Keratinocyte (primary cell): ENCODE measurements at regions not wholly inside any gene's neighbourhood (a gene's known extent, or its start where the extent isn't known, plus 50 kb on each side); places are given as distances from the start of the nearest gene placed in this dataset.

ENCODE experiments used
- DNase-seq: peaks from one replicate; pipeline ENCODE4 v3.0.0-alpha.2; 2011; ENCODE audit warnings: low read depth, missing footprints, low spot score
- FAIRE-seq: peaks from 2 replicates; lab custom pipeline; 2011; peaks lifted over from hg19 to GRCh38; lab: Jason Lieb, UNC
- H2AFZ ChIP-seq: 2 replicates; pipeline ENCODE4 v1.6.0; 2012; ENCODE audit warnings: low read length, control low read depth, inconsistent platforms; ENCODE audit not compliant: control insufficient read depth
- H3K27ac ChIP-seq: 2 replicates; pipeline ENCODE4 v1.5.1; 2011; ENCODE audit warnings: low read length; ENCODE audit not compliant: control insufficient read depth, insufficient read depth
- H3K27me3 ChIP-seq: 3 replicates; pipeline ENCODE4 v1.6.0; 2011; ENCODE audit warnings: low read length; ENCODE audit not compliant: control insufficient read depth, insufficient read depth; ENCODE audit errors: extremely low read depth
- H3K36me3 ChIP-seq, 2 experiments: 2 replicates in 1 of 2; 3 replicates in 1 of 2; pipeline ENCODE4 v1.5.1; 2011; ENCODE audit warnings: low read length in 2 of 2, mild to moderate bottlenecking in 1 of 2; ENCODE audit not compliant: control insufficient read depth in 2 of 2, insufficient read depth in 2 of 2; ENCODE audit errors: extremely low read depth in 1 of 2
- H3K4me1 ChIP-seq: 3 replicates; pipeline ENCODE4 v1.5.1; 2011; ENCODE audit warnings: low read length; ENCODE audit not compliant: control insufficient read depth, insufficient read depth; ENCODE audit errors: extremely low read depth
- H3K4me2 ChIP-seq: 3 replicates; pipeline ENCODE4 v1.6.0; 2011; ENCODE audit warnings: low read depth, low read length; ENCODE audit not compliant: control insufficient read depth, insufficient read depth; ENCODE audit errors: extremely low read depth
- H3K4me3 ChIP-seq, 3 experiments: fragments of 200-600 bp in 1 of 3; sonication (generic) in 1 of 3; 2 replicates in 2 of 3; 3 replicates in 1 of 3; pipeline ENCODE4 v1.5.1; 2011 to 2016; ENCODE audit warnings: low read length in 3 of 3, mild to moderate bottlenecking in 3 of 3, control low read depth in 2 of 3, inconsistent platforms in 1 of 3, low read depth in 1 of 3, mixed read lengths in 1 of 3, mixed run types in 1 of 3, moderate library complexity in 1 of 3; ENCODE audit not compliant: control insufficient read depth in 2 of 3, insufficient read depth in 2 of 3; ENCODE audit errors: extremely low read depth in 1 of 3
- H3K79me2 ChIP-seq: 2 replicates; pipeline ENCODE4 v1.6.0; 2012; ENCODE audit warnings: low read length; ENCODE audit not compliant: control insufficient read depth, insufficient read depth
- H3K9ac ChIP-seq: 3 replicates; pipeline ENCODE4 v1.6.0; 2011; ENCODE audit warnings: low read length; ENCODE audit not compliant: control insufficient read depth, insufficient read depth; ENCODE audit errors: extremely low read depth
- H3K9me1 ChIP-seq: 3 replicates; pipeline ENCODE4 v1.6.0; 2011; ENCODE audit warnings: low read length; ENCODE audit not compliant: control insufficient read depth, insufficient read depth; ENCODE audit errors: extremely low read depth
- H3K9me3 ChIP-seq: 2 replicates; pipeline ENCODE4 v1.5.1; 2012; ENCODE audit warnings: low read depth, low read length; ENCODE audit not compliant: control insufficient read depth
- H4K20me1 ChIP-seq: 3 replicates; pipeline ENCODE4 v1.6.0; 2011; ENCODE audit warnings: low read length; ENCODE audit not compliant: control insufficient read depth, insufficient read depth; ENCODE audit errors: extremely low read depth
- CTCF ChIP-seq, 3 experiments: IDR thresholded peaks in 1 of 3; conservative IDR thresholded peaks in 1 of 3; optimal IDR thresholded peaks in 1 of 3; 2 replicates in 2 of 3; 3 replicates in 1 of 3; pipeline versions ENCODE3 to v1.5.1; 2011; ENCODE audit warnings: low read length in 3 of 3, mild to moderate bottlenecking in 3 of 3, moderate library complexity in 2 of 3, control low read depth in 1 of 3, inconsistent platforms in 1 of 3; ENCODE audit not compliant: insufficient read depth in 2 of 3; ENCODE audit errors: extremely low read depth in 1 of 3
- EZH2 ChIP-seq: IDR thresholded peaks from one replicate; pipeline ENCODE4 v1.6.1; 2012; ENCODE audit warnings: inconsistent platforms, mild to moderate bottlenecking, low read length, moderate library complexity
- dilution Hi-C: fragments of 300-500 bp; cut with MboI; formaldehyde crosslinking; loops from one replicate; pipeline ENCODE4 v1.7.0; 2020; ENCODE audit warnings: low sequenced_read_pairs; ENCODE audit not compliant: extremely low pct_ligation_motif_present

- H3K4me2 ChIP-seq = peak overlapping the region; percentile 41
- peak overlapping the region; percentile 45 for H3K27ac ChIP-seq
- H3K79me2 ChIP-seq = no peaks in the 10 kb centered on the region
- dilution Hi-C loops = no loop called here
- peak; percentile 40 for DNase-seq
- peaks cover 13% of the 10 kb centered on the region for H3K4me1 ChIP-seq
- TF ChIP-seq EZH2 (no peak), CTCF (optimal IDR thresholded peaks at IDR 0.05 in 1 of 3, IDR thresholded peaks at IDR 0.05 in 1 of 3, conservative IDR thresholded peaks at IDR 0.05 in 1 of 3; ENCODE audit: extremely low read depth in 1 of 3, insufficient read depth in 2 of 3, low read length in 3 of 3) (no peak)
- H3K9ac ChIP-seq = no peak overlapping the region
- H3K36me3 ChIP-seq = no peaks in the 10 kb centered on the region
- peak; percentile 99 for FAIRE-seq
- no peaks in the 10 kb centered on the region for H3K27me3 ChIP-seq
- H3K4me3 ChIP-seq = no peak overlapping the region
- no peaks in the 10 kb centered on the region for H4K20me1 ChIP-seq
- H2AFZ ChIP-seq = peak overlapping the region; percentile 18
- no peaks in the 10 kb centered on the region for H3K9me3 ChIP-seq
- H3K9me1 ChIP-seq = no peaks in the 10 kb centered on the region
Observed at GRCh38 chr2:19488009-19488691, 129.7 kb upstream of the OSR1 start.

DNA sequence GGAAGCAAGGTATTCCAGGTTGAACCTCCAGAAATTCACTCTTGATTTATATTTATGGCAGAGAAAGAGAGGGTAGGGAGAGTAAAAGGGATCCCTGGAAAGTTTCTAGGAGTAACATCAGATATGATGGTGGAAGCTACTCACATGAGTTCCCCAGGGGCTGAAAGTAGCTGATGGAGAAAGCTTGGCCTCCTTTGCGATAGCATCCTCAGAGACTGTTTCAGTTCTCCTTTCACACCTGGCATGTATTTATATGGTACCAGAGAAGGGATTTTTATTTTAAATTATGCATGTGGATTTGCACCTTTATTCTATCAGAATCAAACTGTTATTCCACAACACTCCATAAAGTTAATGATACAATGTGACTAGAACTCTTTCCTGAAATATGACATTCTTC, 126.3 kb upstream of the OSR1 start:
- no peak for TF ChIP-seq CTCF (optimal IDR thresholded peaks at IDR 0.05 in 1 of 3, IDR thresholded peaks at IDR 0.05 in 1 of 3, conservative IDR thresholded peaks at IDR 0.05 in 1 of 3; ENCODE audit: extremely low read depth in 1 of 3, insufficient read depth in 2 of 3, low read length in 3 of 3)
- no peak for TF ChIP-seq EZH2
- no peaks in the 10 kb centered on the region for H3K36me3 ChIP-seq
- no peak overlapping the region for H3K9ac ChIP-seq
- H3K4me2 ChIP-seq = no peak overlapping the region
- dilution Hi-C loops = no loop called here
- no peaks in the 10 kb centered on the region for H3K9me1 ChIP-seq
- H3K27ac ChIP-seq = no peak overlapping the region
- H3K79me2 ChIP-seq = no peaks in the 10 kb centered on the region
- H2AFZ ChIP-seq = no peak overlapping the region
- FAIRE-seq (no peak), DNase-seq (no peak)
- peaks cover 13% of the 10 kb centered on the region for H3K4me1 ChIP-seq
- H3K9me3 ChIP-seq = no peaks in the 10 kb centered on the region
- H3K4me3 ChIP-seq = no peak overlapping the region
- H4K20me1 ChIP-seq = no peaks in the 10 kb centered on the region
- H3K27me3 ChIP-seq = no peaks in the 10 kb centered on the region
